Stomach (tissue), 4 donors: ENCODE measurements at regions not wholly inside any gene's neighbourhood (a gene's known extent, or its start where the extent isn't known, plus 50 kb on each side); places are given as distances from the start of the nearest gene placed in this dataset.

Experiments
- EP300 ChIP-seq: sonication (generic); formaldehyde crosslinking; IDR thresholded peaks from one replicate; pipeline ENCODE4 v1.6.1; 2017; ENCODE audit warnings: antibody characterized with exemption
- POLR2A ChIP-seq, 4 donors: fragments of 450-650 bp; IDR thresholded peaks; one replicate each; pipeline ENCODE4 v1.6.1; 2016; ENCODE audit warnings: antibody characterized with exemption in 4 of 4, control low read depth in 2 of 4, mild to moderate bottlenecking in 1 of 4, moderate library complexity in 1 of 4
- POLR2AphosphoS5 ChIP-seq, 3 donors: sonication (generic); formaldehyde crosslinking; IDR thresholded peaks; one replicate each; pipeline ENCODE4 v1.6.1; 2016; ENCODE audit warnings: antibody characterized with exemption in 3 of 3
- TF ChIP-seq, protein P1 (sequence below), 7 experiments: fragments of 450-650 bp in 4 of 7; fragments of 200-600 bp in 3 of 7; sonication (generic) in 3 of 7; IDR thresholded peaks; one replicate each; pipeline ENCODE4 v1.5.1; 2016 to 2019; ENCODE audit warnings: antibody characterized with exemption in 7 of 7, control low read depth in 2 of 7, mild to moderate bottlenecking in 1 of 7

- TF ChIP-seq, protein P1, sequence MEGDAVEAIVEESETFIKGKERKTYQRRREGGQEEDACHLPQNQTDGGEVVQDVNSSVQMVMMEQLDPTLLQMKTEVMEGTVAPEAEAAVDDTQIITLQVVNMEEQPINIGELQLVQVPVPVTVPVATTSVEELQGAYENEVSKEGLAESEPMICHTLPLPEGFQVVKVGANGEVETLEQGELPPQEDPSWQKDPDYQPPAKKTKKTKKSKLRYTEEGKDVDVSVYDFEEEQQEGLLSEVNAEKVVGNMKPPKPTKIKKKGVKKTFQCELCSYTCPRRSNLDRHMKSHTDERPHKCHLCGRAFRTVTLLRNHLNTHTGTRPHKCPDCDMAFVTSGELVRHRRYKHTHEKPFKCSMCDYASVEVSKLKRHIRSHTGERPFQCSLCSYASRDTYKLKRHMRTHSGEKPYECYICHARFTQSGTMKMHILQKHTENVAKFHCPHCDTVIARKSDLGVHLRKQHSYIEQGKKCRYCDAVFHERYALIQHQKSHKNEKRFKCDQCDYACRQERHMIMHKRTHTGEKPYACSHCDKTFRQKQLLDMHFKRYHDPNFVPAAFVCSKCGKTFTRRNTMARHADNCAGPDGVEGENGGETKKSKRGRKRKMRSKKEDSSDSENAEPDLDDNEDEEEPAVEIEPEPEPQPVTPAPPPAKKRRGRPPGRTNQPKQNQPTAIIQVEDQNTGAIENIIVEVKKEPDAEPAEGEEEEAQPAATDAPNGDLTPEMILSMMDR (IDR thresholded peaks at IDR 0.05), result no peak
- no peak for TF ChIP-seq POLR2AphosphoS5 (IDR thresholded peaks at IDR 0.05)
- TF ChIP-seq POLR2A (IDR thresholded peaks at IDR 0.05), result no peak
- no peak for TF ChIP-seq EP300
Measured at GRCh38 chr1:199847021-199847420, 180.5 kb upstream of the NR5A2 start.
